ENCODE measurements at regions not wholly inside any gene's neighbourhood (a gene's known extent, or its start where the extent isn't known, plus 50 kb on each side); places are given as distances from the start of the nearest gene placed in this dataset.

GRCh38 chr3:22615790-22616189 is 587.3 kb upstream of the UBE2E2 start:
- Mint-ChIP-seq H3K27me3 (ENCODE audit: unreplicated experiment) (peaks cover 14% of the 10 kb centered on the region), H3K4me3 (ENCODE audit: low read depth, unreplicated experiment) (no peak overlapping the region), H3K27ac (ENCODE audit: unreplicated experiment) (no peak overlapping the region), H3K4me1 (ENCODE audit: low read depth, unreplicated experiment) (no peaks in the 10 kb centered on the region), H3K36me3 (ENCODE audit: insufficient read depth, unreplicated experiment) (no peaks in the 10 kb centered on the region), H3K9me3 (ENCODE audit: low read depth, unreplicated experiment) (no peaks in the 10 kb centered on the region)
- CTCF ChIA-PET = no interaction called here
- no TSS peak for BruUV-seq (replicated peaks)
- no peak for DNase-seq
- intact Hi-C loops (cut with micrococcal nuclease; ENCODE audit: unreplicated experiment) = no loop called here
- TF ChIP-seq CTCF (IDR thresholded peaks at IDR 0.05; ENCODE audit: unreplicated experiment) = no peak

GRCh38 chr3:22617372-22617771 is 585.8 kb upstream of the UBE2E2 start:
- H3K9me3 Mint-ChIP-seq (ENCODE audit: low read depth, unreplicated experiment) = no peaks in the 10 kb centered on the region
- BruUV-seq (replicated peaks) = no TSS peak
- peaks cover 14% of the 10 kb centered on the region for H3K27me3 Mint-ChIP-seq (ENCODE audit: unreplicated experiment)
- no peak for TF ChIP-seq CTCF (IDR thresholded peaks at IDR 0.05; ENCODE audit: unreplicated experiment)
- DNase-seq = no peak
- H3K4me3 Mint-ChIP-seq (ENCODE audit: low read depth, unreplicated experiment) = no peak overlapping the region
- intact Hi-C loops (cut with micrococcal nuclease; ENCODE audit: unreplicated experiment) = no loop called here
- CTCF ChIA-PET = no interaction called here
- H3K27ac Mint-ChIP-seq (ENCODE audit: unreplicated experiment) = no peak overlapping the region
- no peaks in the 10 kb centered on the region for H3K4me1 Mint-ChIP-seq (ENCODE audit: low read depth, unreplicated experiment)
- H3K36me3 Mint-ChIP-seq (ENCODE audit: insufficient read depth, unreplicated experiment) = no peaks in the 10 kb centered on the region

- DNase-seq = no peak
- Mint-ChIP-seq H3K4me3 (ENCODE audit: low read depth, unreplicated experiment) (no peak overlapping the region), H3K27me3 (ENCODE audit: unreplicated experiment) (peaks cover 14% of the 10 kb centered on the region), H3K27ac (ENCODE audit: unreplicated experiment) (no peak overlapping the region), H3K9me3 (ENCODE audit: low read depth, unreplicated experiment) (peaks cover 3% of the 10 kb centered on the region), H3K36me3 (ENCODE audit: insufficient read depth, unreplicated experiment) (no peaks in the 10 kb centered on the region), H3K4me1 (ENCODE audit: low read depth, unreplicated experiment) (no peaks in the 10 kb centered on the region)
- no TSS peak for BruUV-seq (replicated peaks)
- TF ChIP-seq CTCF (IDR thresholded peaks at IDR 0.05; ENCODE audit: unreplicated experiment) = no peak
- intact Hi-C loops (cut with micrococcal nuclease; ENCODE audit: unreplicated experiment) = no loop called here
- CTCF ChIA-PET = interaction anchor here (0.7 kb wide), 1 partner anchor 443 kb away, joined by 6 read pairs; no protein-coding TSS in a partner anchor
Measured at GRCh38 chr3:22620498-22620897, 582.6 kb upstream of the UBE2E2 start.

DNA sequence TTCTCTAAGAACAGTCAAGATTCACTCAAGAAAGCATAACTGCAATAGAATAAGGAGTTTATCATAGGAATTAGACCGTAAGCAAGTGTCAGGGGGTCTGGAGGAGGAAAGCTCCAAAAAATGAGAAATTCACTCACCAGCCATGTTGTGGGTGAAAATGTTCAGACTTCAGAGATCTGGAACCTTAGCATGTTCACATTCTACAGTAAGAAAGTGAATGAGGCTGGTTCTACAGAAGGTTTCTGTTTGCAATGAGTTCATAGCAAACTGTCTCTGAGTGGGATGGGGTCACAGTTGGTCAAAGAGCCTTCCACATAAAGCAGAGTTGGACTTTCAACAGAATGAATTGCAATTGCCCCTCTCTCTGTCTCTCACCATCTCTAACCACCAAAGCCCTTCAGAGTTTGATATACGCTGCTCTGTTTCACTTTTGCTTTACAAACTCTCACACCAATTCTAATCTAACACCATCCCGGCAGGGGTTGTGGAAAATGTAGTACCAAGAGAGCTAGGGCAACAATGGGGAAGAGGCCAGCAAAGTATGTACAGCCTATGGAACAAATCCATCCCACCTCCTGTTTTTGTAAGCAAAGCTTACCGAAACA is 581.8 kb upstream of the UBE2E2 start:
- no peak overlapping the region for H3K4me3 Mint-ChIP-seq (ENCODE audit: low read depth, unreplicated experiment)
- TF ChIP-seq CTCF (IDR thresholded peaks at IDR 0.05; ENCODE audit: unreplicated experiment) = no peak
- intact Hi-C loops (cut with micrococcal nuclease; ENCODE audit: unreplicated experiment) = no loop called here
- H3K27me3 Mint-ChIP-seq (ENCODE audit: unreplicated experiment) = peaks cover 6% of the 10 kb centered on the region
- no peaks in the 10 kb centered on the region for H3K4me1 Mint-ChIP-seq (ENCODE audit: low read depth, unreplicated experiment)
- CTCF ChIA-PET = no interaction called here
- peaks cover 6% of the 10 kb centered on the region for H3K9me3 Mint-ChIP-seq (ENCODE audit: low read depth, unreplicated experiment)
- no TSS peak for BruUV-seq (replicated peaks)
- no peaks in the 10 kb centered on the region for H3K36me3 Mint-ChIP-seq (ENCODE audit: insufficient read depth, unreplicated experiment)
- DNase-seq = no peak
- H3K27ac Mint-ChIP-seq (ENCODE audit: unreplicated experiment) = no peak overlapping the region

Data from Calu3 (cell line).